Prostate gland (tissue), 2 donors: ENCODE measurements at regions not wholly inside any gene's neighbourhood (a gene's known extent, or its start where the extent isn't known, plus 50 kb on each side); places are given as distances from the start of the nearest gene placed in this dataset.

Experiments used
- CTCF ChIP-seq, 4 experiments: fragments of 200-600 bp in 2 of 4; fragments of 450-650 bp in 2 of 4; sonication (generic) in 2 of 4; IDR thresholded peaks; 1 replicate in 3 of 4; 2 replicates in 1 of 4; pipeline ENCODE4 v1.5.1; 2016 to 2019; ENCODE audit warnings: antibody characterized with exemption in 4 of 4, mild to moderate bottlenecking in 2 of 4, moderate library complexity in 2 of 4
- POLR2A ChIP-seq: fragments of 450-650 bp; IDR thresholded peaks from one replicate; pipeline ENCODE4 v1.6.1; 2016; ENCODE audit warnings: antibody characterized with exemption, mild to moderate bottlenecking
- POLR2AphosphoS5 ChIP-seq: sonication (generic); formaldehyde crosslinking; IDR thresholded peaks from one replicate; pipeline ENCODE4 v1.6.1; 2017; ENCODE audit warnings: antibody characterized with exemption

- TF ChIP-seq CTCF (IDR thresholded peaks at IDR 0.05) (no peak), POLR2AphosphoS5 (no peak), POLR2A (no peak)
Observed at GRCh38 chr11:10382518-10382917, 72.5 kb upstream of the AMPD3 start.
